A673 (cell line): ENCODE measurements at regions not wholly inside any gene's neighbourhood (a gene's known extent, or its start where the extent isn't known, plus 50 kb on each side); places are given as distances from the start of the nearest gene placed in this dataset.
"Not testable (repeated sequence)": the region's sequence is repeated elsewhere in the genome, so short reads cannot be mapped to it uniquely, and the experiment has no call there.

Experiments
- BruUV-seq: library from RNA; stranded (reverse); fragments of 400-500 nt; replicated peaks from 2 replicates; lab custom pipeline; 2021; lab: Mats Ljungman, UMichigan
- CTCF ChIA-PET: fragments of 300-600 bp; sonication (Branson Sonifier 250); formaldehyde crosslinking; loops from one replicate; lab custom pipeline; 2022; ENCODE audit warnings: antibody characterized with exemption; lab: Charles Lee
- POLR2A ChIA-PET: fragments of 300-600 bp; sonication (Branson Sonifier 250); formaldehyde crosslinking; loops from one replicate; lab custom pipeline; 2022; ENCODE audit warnings: antibody characterized with exemption; ENCODE audit not compliant: low non-redundant PET; lab: Charles Lee
- DNase-seq: peaks from one replicate; pipeline ENCODE4 v3.0.0-alpha.2; 2015; ENCODE audit warnings: low spot score
- H3K27ac ChIP-seq: fragments of 200-600 bp; sonication (generic); 2 replicates; pipeline ENCODE4 v1.5.1; 2016; ENCODE audit warnings: mixed run types, low read depth, mild to moderate bottlenecking, mixed read lengths, antibody characterized with exemption, low read length; ENCODE audit not compliant: poor library complexity, severe bottlenecking
- H3K27me3 ChIP-seq: fragments of 200-600 bp; sonication (generic); replicated peaks from 2 replicates; pipeline ENCODE4 v1.6.1; 2017; ENCODE audit warnings: mixed run types, low read depth, mild to moderate bottlenecking, mixed read lengths, antibody characterized with exemption, low read length; ENCODE audit not compliant: insufficient read depth, poor library complexity
- H3K36me3 ChIP-seq: fragments of 200-600 bp; sonication (generic); 2 replicates; pipeline ENCODE4 v1.6.1; 2016; ENCODE audit warnings: mixed run types, mild to moderate bottlenecking, mixed read lengths, antibody characterized with exemption, low read length; ENCODE audit not compliant: insufficient read depth, poor library complexity, severe bottlenecking
- H3K4me1 ChIP-seq: fragments of 200-600 bp; sonication (generic); 2 replicates; pipeline ENCODE4 v1.6.1; 2017; ENCODE audit warnings: mixed run types, mild to moderate bottlenecking, mixed read lengths, antibody characterized with exemption, low read length; ENCODE audit not compliant: insufficient read depth, poor library complexity, severe bottlenecking
- H3K4me3 ChIP-seq: fragments of 200-600 bp; sonication (generic); 2 replicates; pipeline ENCODE4 v1.5.1; 2016; ENCODE audit warnings: low read depth, mixed run types, mild to moderate bottlenecking, mixed read lengths, low read length; ENCODE audit not compliant: poor library complexity, severe bottlenecking
- H3K9me3 ChIP-seq: fragments of 200-600 bp; sonication (generic); 2 replicates; pipeline ENCODE4 v1.6.1; 2016; ENCODE audit warnings: mixed run types, low read depth, mild to moderate bottlenecking, mixed read lengths, antibody characterized with exemption, low read length; ENCODE audit not compliant: poor library complexity, severe bottlenecking
- EZH2 ChIP-seq: fragments of 200-600 bp; sonication (generic); IDR thresholded peaks from 2 replicates; pipeline ENCODE4 v1.6.1; 2017; ENCODE audit warnings: borderline replicate concordance, low read depth, mild to moderate bottlenecking, mixed read lengths, antibody characterized with exemption, low read length; ENCODE audit not compliant: poor library complexity, severe bottlenecking
- intact Hi-C: fragments of 100-400 bp; cut with micrococcal nuclease; formaldehyde crosslinking; loops from one replicate; pipeline ENCODE4 v1.10.0; 2022; ENCODE audit not compliant: unreplicated experiment
- TF ChIP-seq, protein P1 (sequence below): fragments of 300-800, 200-600 bp; sonication (generic); conservative IDR thresholded peaks from 2 replicates; pipeline ENCODE4 v1.5.1; 2017; ENCODE audit warnings: low read depth, mild to moderate bottlenecking, antibody characterized with exemption, low read length, moderate library complexity, mixed read lengths

DNA sequence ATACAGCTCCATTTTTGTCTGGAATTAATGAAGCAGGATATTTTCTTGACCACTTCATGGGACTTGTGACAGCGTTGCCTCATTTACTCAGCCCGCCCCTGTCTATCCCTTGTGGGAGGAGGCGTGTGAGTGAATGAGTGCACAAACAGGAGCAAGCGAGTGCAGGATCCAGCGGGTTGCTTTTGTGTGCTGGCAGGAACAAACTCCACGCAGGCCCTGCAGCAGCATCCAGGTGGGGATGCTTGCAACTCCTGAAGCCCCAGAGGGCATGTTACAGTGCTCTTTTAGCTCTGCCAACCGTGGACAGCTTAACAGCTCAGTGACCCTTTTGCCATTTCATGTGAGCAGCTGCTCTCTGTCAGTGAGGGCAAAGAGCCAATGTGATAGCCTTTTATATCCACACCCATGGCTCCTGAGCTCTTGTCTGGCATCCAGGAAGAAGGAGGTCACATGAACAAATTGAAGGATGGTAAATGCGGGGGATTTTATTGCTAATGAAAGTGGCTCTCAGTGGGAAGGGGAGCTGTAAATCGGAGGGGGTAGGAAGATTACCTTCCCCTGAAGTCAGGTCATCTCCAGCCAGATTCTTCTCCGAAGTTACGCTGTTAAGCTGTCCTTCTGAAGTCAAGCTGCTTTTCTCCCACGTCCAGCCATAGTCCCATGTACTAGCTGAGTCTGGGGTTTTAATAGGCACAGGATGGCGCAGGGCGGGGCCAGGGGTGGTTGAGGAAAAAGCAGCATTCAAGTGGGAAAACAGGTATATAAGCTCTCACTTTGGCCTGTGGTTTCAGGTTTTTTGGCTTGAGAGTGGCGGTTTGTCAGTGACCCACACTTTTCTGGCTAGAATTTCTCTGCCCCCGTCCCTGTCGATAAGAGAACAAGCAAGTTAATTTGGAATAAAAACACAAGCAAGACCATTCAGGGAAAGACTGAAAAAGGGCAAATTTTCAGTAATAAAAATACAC, 714.7 kb upstream of the MBL2 start:
- CTCF ChIA-PET, result interaction anchor here (0.6 kb wide), 1 partner anchor 1773 kb away, joined by 3 read pairs; no protein-coding TSS in a partner anchor
- H3K9me3 ChIP-seq, result peaks cover 19% of the 10 kb centered on the region
- intact Hi-C loops, result no loop called here
- POLR2A ChIA-PET, result no interaction called here
- TF ChIP-seq EZH2, result no peak
- TF ChIP-seq, protein P1, sequence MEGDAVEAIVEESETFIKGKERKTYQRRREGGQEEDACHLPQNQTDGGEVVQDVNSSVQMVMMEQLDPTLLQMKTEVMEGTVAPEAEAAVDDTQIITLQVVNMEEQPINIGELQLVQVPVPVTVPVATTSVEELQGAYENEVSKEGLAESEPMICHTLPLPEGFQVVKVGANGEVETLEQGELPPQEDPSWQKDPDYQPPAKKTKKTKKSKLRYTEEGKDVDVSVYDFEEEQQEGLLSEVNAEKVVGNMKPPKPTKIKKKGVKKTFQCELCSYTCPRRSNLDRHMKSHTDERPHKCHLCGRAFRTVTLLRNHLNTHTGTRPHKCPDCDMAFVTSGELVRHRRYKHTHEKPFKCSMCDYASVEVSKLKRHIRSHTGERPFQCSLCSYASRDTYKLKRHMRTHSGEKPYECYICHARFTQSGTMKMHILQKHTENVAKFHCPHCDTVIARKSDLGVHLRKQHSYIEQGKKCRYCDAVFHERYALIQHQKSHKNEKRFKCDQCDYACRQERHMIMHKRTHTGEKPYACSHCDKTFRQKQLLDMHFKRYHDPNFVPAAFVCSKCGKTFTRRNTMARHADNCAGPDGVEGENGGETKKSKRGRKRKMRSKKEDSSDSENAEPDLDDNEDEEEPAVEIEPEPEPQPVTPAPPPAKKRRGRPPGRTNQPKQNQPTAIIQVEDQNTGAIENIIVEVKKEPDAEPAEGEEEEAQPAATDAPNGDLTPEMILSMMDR, result no peak
- no peaks in the 10 kb centered on the region for H3K36me3 ChIP-seq
- no peaks in the 10 kb centered on the region for H3K4me1 ChIP-seq
- BruUV-seq, result no TSS peak
- no peak overlapping the region for H3K27ac ChIP-seq
- DNase-seq, result no peak
- H3K4me3 ChIP-seq, result no peak overlapping the region
- no peaks in the 10 kb centered on the region for H3K27me3 ChIP-seq

DNA sequence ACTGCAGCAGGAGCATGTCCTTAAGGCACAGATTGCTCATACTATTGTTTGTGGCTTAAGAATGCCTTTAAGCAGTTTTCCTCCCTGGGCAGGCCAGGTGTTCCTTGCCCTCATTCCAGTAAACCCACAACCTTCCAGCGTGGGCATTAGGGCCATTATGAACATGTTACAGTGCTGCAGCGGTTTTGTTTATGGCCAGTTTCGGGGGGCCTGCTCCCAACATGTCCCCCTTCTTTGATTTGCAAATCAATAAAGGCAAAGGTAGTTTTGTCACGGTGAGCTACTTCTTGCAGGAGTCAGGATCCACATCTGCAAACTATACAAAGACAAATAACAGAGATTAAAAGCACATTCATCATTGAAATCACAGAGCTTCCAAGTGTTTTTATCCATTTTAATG, 712.8 kb upstream of the MBL2 start:
- H3K27ac ChIP-seq, POLR2A ChIA-PET, H3K4me1 ChIP-seq, H3K27me3 ChIP-seq, H3K36me3 ChIP-seq, DNase-seq, H3K4me3 ChIP-seq, BruUV-seq, CTCF ChIA-PET, intact Hi-C loops: not testable (repeated sequence)
- peaks cover 19% of the 10 kb centered on the region for H3K9me3 ChIP-seq

DNA sequence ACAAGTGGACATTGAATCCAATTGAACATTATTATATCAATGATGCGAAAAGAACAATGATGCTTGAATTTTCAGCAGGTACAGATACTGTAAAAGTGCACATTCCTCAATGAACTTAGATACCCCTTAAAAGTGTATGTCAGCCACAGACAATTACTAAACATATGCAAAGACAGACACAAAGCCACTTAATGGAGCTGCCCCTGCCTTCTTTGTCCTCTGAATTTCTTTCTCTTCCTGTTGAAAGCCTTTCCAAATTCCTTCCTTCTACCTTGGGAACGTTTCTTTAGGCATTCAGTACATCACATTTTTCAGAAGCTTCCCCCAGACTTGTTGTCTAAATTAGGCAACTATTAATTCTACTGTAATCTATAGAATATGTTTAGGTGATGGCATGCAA, 706.8 kb upstream of the MBL2 start:
- no peaks in the 10 kb centered on the region for H3K4me1 ChIP-seq
- TF ChIP-seq, protein P1, result no peak
- TF ChIP-seq EZH2, result no peak
- ChIA-PET POLR2A (no interaction called here), CTCF (no interaction called here)
- no peaks in the 10 kb centered on the region for H3K36me3 ChIP-seq
- no peak overlapping the region for H3K27ac ChIP-seq
- DNase-seq, result no peak
- intact Hi-C loops, result no loop called here
- H3K27me3 ChIP-seq, result no peaks in the 10 kb centered on the region
- no peak overlapping the region for H3K4me3 ChIP-seq
- BruUV-seq, result no TSS peak
- peaks cover 11% of the 10 kb centered on the region for H3K9me3 ChIP-seq
